ENCODE measurements at regions not wholly inside any gene's neighbourhood (a gene's known extent, or its start where the extent isn't known, plus 50 kb on each side); places are given as distances from the start of the nearest gene placed in this dataset.

DNA sequence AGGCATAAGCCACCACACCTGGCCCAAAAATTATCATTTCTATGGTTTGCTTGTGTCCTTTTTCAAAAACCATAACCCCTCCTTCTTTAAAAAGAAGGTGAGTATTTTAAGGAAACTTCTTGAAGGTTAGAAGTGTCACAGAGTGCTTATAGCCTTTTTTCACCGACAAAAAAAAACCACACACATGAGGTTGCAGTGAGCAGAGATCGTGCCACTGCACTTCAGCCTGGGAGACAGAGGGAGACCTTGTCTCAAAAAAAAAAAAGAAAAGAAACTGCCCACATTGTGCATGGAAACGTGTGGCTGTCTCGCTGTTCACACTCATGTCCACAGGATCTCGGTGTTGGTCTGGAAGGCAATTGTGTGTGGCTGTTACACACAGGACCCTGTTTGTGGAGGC is 157.4 kb upstream of the PFKP start:
- Histone ChIP-seq H3K9me3 (replicated peaks) (no peaks in the 10 kb centered on the region), H3K27me3 (ENCODE audit: low read depth) (peaks cover 69% of the 10 kb centered on the region), H3K27ac (replicated peaks) (no peak overlapping the region), H3K4me3 (no peak overlapping the region), H3K36me3 (no peaks in the 10 kb centered on the region), H3K4me1 (no peaks in the 10 kb centered on the region)
- intact Hi-C loops (cut with micrococcal nuclease), result no loop called here
- TF ChIP-seq, protein P1, sequence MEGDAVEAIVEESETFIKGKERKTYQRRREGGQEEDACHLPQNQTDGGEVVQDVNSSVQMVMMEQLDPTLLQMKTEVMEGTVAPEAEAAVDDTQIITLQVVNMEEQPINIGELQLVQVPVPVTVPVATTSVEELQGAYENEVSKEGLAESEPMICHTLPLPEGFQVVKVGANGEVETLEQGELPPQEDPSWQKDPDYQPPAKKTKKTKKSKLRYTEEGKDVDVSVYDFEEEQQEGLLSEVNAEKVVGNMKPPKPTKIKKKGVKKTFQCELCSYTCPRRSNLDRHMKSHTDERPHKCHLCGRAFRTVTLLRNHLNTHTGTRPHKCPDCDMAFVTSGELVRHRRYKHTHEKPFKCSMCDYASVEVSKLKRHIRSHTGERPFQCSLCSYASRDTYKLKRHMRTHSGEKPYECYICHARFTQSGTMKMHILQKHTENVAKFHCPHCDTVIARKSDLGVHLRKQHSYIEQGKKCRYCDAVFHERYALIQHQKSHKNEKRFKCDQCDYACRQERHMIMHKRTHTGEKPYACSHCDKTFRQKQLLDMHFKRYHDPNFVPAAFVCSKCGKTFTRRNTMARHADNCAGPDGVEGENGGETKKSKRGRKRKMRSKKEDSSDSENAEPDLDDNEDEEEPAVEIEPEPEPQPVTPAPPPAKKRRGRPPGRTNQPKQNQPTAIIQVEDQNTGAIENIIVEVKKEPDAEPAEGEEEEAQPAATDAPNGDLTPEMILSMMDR (IDR thresholded peaks at IDR 0.05; ENCODE audit: borderline replicate concordance), result no peak
- no peak for DNase-seq

DNA sequence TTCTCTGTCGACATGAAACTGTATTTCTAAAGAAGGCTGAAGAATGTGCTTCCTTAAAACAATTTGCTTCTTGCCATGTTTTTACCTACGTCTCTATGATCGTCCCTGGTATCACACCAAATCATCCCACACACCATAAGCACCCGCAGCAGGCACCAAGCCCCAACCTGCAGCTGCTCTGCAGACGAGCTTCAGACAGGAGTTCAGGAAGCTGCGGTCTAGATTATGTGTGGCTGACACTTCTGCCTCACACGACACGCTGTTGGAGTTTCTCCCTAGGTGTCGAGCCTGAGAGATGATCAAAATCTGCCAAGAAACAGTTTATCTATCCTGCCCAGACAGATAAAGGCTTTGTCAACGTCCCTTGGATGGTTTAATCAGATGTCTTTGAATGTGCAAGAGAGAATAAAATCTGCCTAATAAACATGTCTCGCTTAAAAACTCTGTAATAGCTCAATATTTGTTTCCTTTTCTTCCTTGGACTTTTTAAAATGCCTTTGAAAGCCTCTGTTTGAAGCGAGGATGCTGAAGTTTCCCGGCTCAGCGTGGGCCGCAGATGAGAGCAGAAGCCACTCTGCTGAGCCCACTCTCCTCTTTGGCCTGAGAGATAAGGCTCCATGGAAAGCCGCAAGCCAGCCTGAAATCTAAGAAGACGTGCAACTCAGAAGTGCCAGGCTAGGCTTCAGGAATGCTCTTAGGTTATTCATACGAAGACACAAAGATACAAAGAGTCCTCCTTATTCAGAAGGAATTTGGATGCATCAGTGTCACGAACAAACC is 158.3 kb upstream of the PFKP start:
- no peaks in the 10 kb centered on the region for H3K9me3 ChIP-seq (replicated peaks)
- H3K27ac ChIP-seq (replicated peaks), result no peak overlapping the region
- peaks cover 72% of the 10 kb centered on the region for H3K27me3 ChIP-seq (ENCODE audit: low read depth)
- TF ChIP-seq, protein P1 (IDR thresholded peaks at IDR 0.05; ENCODE audit: borderline replicate concordance), result no peak
- no peak overlapping the region for H3K4me3 ChIP-seq
- H3K36me3 ChIP-seq, result no peaks in the 10 kb centered on the region
- DNase-seq, result no peak
- no peaks in the 10 kb centered on the region for H3K4me1 ChIP-seq
- intact Hi-C loops (cut with micrococcal nuclease), result no loop called here

DNA sequence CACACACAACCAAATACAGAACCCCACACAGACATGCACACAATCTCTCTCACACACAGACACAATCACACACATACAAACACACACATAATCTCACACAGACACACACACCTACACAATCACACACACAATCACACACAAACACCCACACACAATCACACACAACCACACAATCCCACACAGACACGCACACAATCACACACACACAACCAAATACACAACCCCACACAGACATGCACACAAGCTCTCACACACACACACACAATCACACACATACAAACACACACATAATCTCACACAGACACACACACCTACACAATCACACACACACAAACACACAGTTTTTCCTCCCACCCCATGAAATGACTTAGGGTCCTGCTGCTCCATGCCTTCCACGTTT is 160.4 kb upstream of the PFKP start:
- no peaks in the 10 kb centered on the region for H3K9me3 ChIP-seq (replicated peaks)
- TF ChIP-seq, protein P1 (IDR thresholded peaks at IDR 0.05; ENCODE audit: borderline replicate concordance), result no peak
- peaks cover 74% of the 10 kb centered on the region for H3K27me3 ChIP-seq (ENCODE audit: low read depth)
- no peak overlapping the region for H3K27ac ChIP-seq (replicated peaks)
- no peaks in the 10 kb centered on the region for H3K4me1 ChIP-seq
- no peaks in the 10 kb centered on the region for H3K36me3 ChIP-seq
- no peak for DNase-seq
- intact Hi-C loops (cut with micrococcal nuclease), result no loop called here
- no peak overlapping the region for H3K4me3 ChIP-seq

DNA sequence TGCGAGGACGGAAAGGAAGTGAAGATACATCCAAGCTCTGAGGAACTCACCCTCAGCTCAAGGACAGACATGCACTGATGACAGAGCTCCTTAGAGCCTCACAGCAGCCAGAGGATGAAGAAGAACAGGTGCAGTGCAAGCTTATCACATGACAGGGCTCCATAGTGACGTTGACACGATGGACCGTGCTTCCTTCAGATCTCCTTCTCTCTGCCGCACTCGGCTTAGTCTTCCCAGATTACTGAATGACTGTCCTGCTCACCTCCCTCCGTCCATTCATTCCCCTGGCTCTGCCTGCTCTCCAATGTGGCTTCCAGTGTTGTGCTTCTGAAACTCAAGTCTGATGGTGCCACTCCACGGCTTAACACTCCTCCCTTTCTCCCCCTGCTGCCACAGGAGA is 161.5 kb upstream of the PFKP start:
- intact Hi-C loops (cut with micrococcal nuclease), result no loop called here

DNA sequence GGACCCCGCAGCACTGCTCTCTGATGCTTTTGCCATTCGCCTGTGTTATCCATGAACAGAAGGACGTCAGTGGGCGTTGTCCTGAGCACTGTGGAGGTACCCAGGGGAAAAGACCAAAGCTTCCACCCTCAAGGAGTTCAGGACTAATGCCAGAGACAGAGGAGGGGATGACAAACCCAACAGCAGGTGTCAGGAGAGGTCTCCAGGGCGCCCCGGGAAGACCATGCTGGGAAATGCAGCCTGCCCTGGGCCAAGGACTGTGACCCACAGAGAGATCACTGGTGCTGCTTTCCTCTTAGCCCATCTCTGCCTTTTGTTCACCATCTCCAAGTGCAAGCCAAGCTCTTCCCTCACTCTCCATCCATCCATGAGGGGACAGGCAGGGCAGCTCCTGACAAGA is 166.8 kb upstream of the PFKP start:
- H3K4me3 ChIP-seq, result no peak overlapping the region
- no peaks in the 10 kb centered on the region for H3K9me3 ChIP-seq (replicated peaks)
- TF ChIP-seq, protein P1 (IDR thresholded peaks at IDR 0.05; ENCODE audit: borderline replicate concordance), result no peak
- no peaks in the 10 kb centered on the region for H3K4me1 ChIP-seq
- no peak for DNase-seq
- H3K36me3 ChIP-seq, result no peaks in the 10 kb centered on the region
- no peak overlapping the region for H3K27ac ChIP-seq (replicated peaks)
- peaks cover 58% of the 10 kb centered on the region for H3K27me3 ChIP-seq (ENCODE audit: low read depth)
- intact Hi-C loops (cut with micrococcal nuclease), result no loop called here

More for the DNA sequence above, 161.5 kb upstream of the PFKP start:
- H3K4me3 ChIP-seq, result no peak overlapping the region
- no peaks in the 10 kb centered on the region for H3K9me3 ChIP-seq (replicated peaks)
- DNase-seq, result no peak
- TF ChIP-seq, protein P1 (IDR thresholded peaks at IDR 0.05; ENCODE audit: borderline replicate concordance), result no peak
- no peaks in the 10 kb centered on the region for H3K36me3 ChIP-seq
- no peak overlapping the region for H3K27ac ChIP-seq (replicated peaks)
- no peaks in the 10 kb centered on the region for H3K4me1 ChIP-seq
- peaks cover 72% of the 10 kb centered on the region for H3K27me3 ChIP-seq (ENCODE audit: low read depth)

Data from left ventricle myocardium inferior (tissue), 1 donor.